Sigmoid colon (tissue), 6 donors: ENCODE measurements at regions not wholly inside any gene's neighbourhood (a gene's known extent, or its start where the extent isn't known, plus 50 kb on each side); places are given as distances from the start of the nearest gene placed in this dataset.
"Not testable (repeated sequence)": the region's sequence is repeated elsewhere in the genome, so short reads cannot be mapped to it uniquely, and the experiment has no call there.

Experiments used
- DNase-seq: peaks from one replicate; pipeline ENCODE4 v3.0.0-alpha.2; 2019
- H3K27ac ChIP-seq, 4 donors: fragments of 200-600 bp; sonication (generic); one replicate each; pipeline ENCODE4 v1.5.1; 2016 to 2019; ENCODE audit warnings: mild to moderate bottlenecking in 1 of 4
- H3K27me3 ChIP-seq, 3 donors: fragments of 200-600 bp; sonication (generic); one replicate each; pipeline ENCODE4 v1.5.1; 2019; ENCODE audit warnings: mild to moderate bottlenecking in 1 of 3
- H3K36me3 ChIP-seq, 4 donors: fragments of 200-600 bp; sonication (generic); one replicate each; pipeline ENCODE4 v1.5.1; 2016 to 2019
- H3K4me1 ChIP-seq, 4 donors: fragments of 200-600 bp; sonication (generic); one replicate each; pipeline ENCODE4 v1.5.1; 2017 to 2019
- H3K4me3 ChIP-seq, 4 donors: fragments of 200-600 bp; sonication (generic); one replicate each; pipeline ENCODE4 v1.5.1; 2017 to 2019; ENCODE audit warnings: mild to moderate bottlenecking in 2 of 4, moderate library complexity in 1 of 4
- H3K9me3 ChIP-seq, 4 donors: fragments of 200-600 bp in 3 of 4; sonication (generic) in 3 of 4; one replicate each; pipeline versions ENCODE4 v1.5.1 to v1.6.1; 2013 to 2019
- CTCF ChIP-seq, 4 experiments: fragments of 450-650 bp in 3 of 4; fragments of 200-600 bp in 1 of 4; IDR thresholded peaks; one replicate each; pipeline ENCODE4 v1.5.1; 2016 to 2019; ENCODE audit warnings: antibody characterized with exemption in 4 of 4, mild to moderate bottlenecking in 3 of 4, moderate library complexity in 2 of 4
- EP300 ChIP-seq, 4 donors: sonication (generic); formaldehyde crosslinking; IDR thresholded peaks; one replicate each; pipeline ENCODE4 v1.6.1; 2017; ENCODE audit warnings: antibody characterized with exemption in 4 of 4
- POLR2A ChIP-seq, 2 donors: fragments of 450-650 bp; IDR thresholded peaks; one replicate each; pipeline ENCODE4 v1.6.1; 2016; ENCODE audit warnings: antibody characterized with exemption in 2 of 2, mild to moderate bottlenecking in 2 of 2, moderate library complexity in 2 of 2
- POLR2AphosphoS5 ChIP-seq, 4 donors: sonication (generic); formaldehyde crosslinking; IDR thresholded peaks; one replicate each; pipeline ENCODE4 v1.6.1; 2017; ENCODE audit warnings: antibody characterized with exemption in 4 of 4
- WGBS, 2 donors: extraction: QIAGEN DNeasy Blood & Tissue Kit; methylation state at CpG; one replicate each; pipeline ENCODE4 v1.1.7; 2013; 5-methylcytosine and 5-hydroxymethylcytosine counted together
- intact Hi-C: fragments of 100-400 bp; cut with DNase I; formaldehyde crosslinking; loops from one replicate; pipeline ENCODE4 v1.15.1; 2023
- donor health status: healthy with polysubstance abuse.
- donor health status: healthy.

- Histone ChIP-seq H3K9me3 (no peaks in the 10 kb centered on the region), H3K4me3 (no peak overlapping the region), H3K27ac (no peak overlapping the region), H3K4me1 (no peaks in the 10 kb centered on the region), H3K27me3 (no peaks in the 10 kb centered on the region), H3K36me3 (no peaks in the 10 kb centered on the region)
- 76 to 87% methylated on average over 2 of the region's 2 CpGs for WGBS, 2 donors
- DNase-seq = no peak
- TF ChIP-seq EP300 (IDR thresholded peaks at IDR 0.05) (no peak), POLR2AphosphoS5 (IDR thresholded peaks at IDR 0.05) (no peak), POLR2A (IDR thresholded peaks at IDR 0.05) (no peak), CTCF (IDR thresholded peaks at IDR 0.05) (no peak)
- intact Hi-C loops = no loop called here
These were observed 83.7 kb upstream of the PARP8 start for GRCh38 chr5:50582699-50583098.

GRCh38 chr5:50583621-50584020 is 82.8 kb upstream of the PARP8 start:
- no peaks in the 10 kb centered on the region for H3K4me1 ChIP-seq
- H3K36me3 ChIP-seq = no peaks in the 10 kb centered on the region
- intact Hi-C loops = no loop called here
- H3K27me3 ChIP-seq = no peaks in the 10 kb centered on the region
- no peak overlapping the region for H3K4me3 ChIP-seq
- H3K9me3 ChIP-seq = no peaks in the 10 kb centered on the region
- DNase-seq = no peak
- TF ChIP-seq POLR2A (IDR thresholded peaks at IDR 0.05) = no peak
- no peak for TF ChIP-seq POLR2AphosphoS5 (IDR thresholded peaks at IDR 0.05)
- TF ChIP-seq EP300 (IDR thresholded peaks at IDR 0.05) = no peak
- no peak for TF ChIP-seq CTCF (IDR thresholded peaks at IDR 0.05)
- no peak overlapping the region for H3K27ac ChIP-seq
- whole genome bisulfite sequencing, 2 donors = 96% methylated on average over 3 of the region's 3 CpGs

GRCh38 chr5:50588471-50588870 is 78.0 kb upstream of the PARP8 start:
- H3K9me3 ChIP-seq, H3K27ac ChIP-seq, H3K36me3 ChIP-seq, H3K4me3 ChIP-seq, H3K27me3 ChIP-seq, DNase-seq, H3K4me1 ChIP-seq, intact Hi-C loops: not testable (repeated sequence)
- 64 to 81% methylated on average over 6 of the region's 6 CpGs for WGBS, 2 donors

- H3K4me1 ChIP-seq, H3K4me3 ChIP-seq, intact Hi-C loops, H3K36me3 ChIP-seq, H3K9me3 ChIP-seq, H3K27me3 ChIP-seq, H3K27ac ChIP-seq, DNase-seq: not testable (repeated sequence)
- WGBS, 2 donors = 62 to 63% methylated on average over 5 of the region's 5 CpGs
These were observed 75.8 kb upstream of the PARP8 start for GRCh38 chr5:50590444-50591189.

GRCh38 chr5:50591338-50591737 is 75.1 kb upstream of the PARP8 start:
- 72 to 89% methylated on average over 1 of the region's 1 CpG for WGBS, 2 donors
- H3K4me1 ChIP-seq, H3K36me3 ChIP-seq, H3K4me3 ChIP-seq, DNase-seq, H3K27me3 ChIP-seq, intact Hi-C loops, H3K27ac ChIP-seq, H3K9me3 ChIP-seq: not testable (repeated sequence)

GRCh38 chr5:50593681-50594080 is 72.8 kb upstream of the PARP8 start:
- Histone ChIP-seq H3K4me3 (no peak overlapping the region), H3K4me1 (no peaks in the 10 kb centered on the region), H3K27ac (no peak overlapping the region), H3K36me3 (no peaks in the 10 kb centered on the region), H3K27me3 (no peaks in the 10 kb centered on the region), H3K9me3 (no peaks in the 10 kb centered on the region)
- no peak for DNase-seq
- TF ChIP-seq POLR2A (IDR thresholded peaks at IDR 0.05) = no peak
- TF ChIP-seq POLR2AphosphoS5 (IDR thresholded peaks at IDR 0.05) = no peak
- no peak for TF ChIP-seq EP300 (IDR thresholded peaks at IDR 0.05)
- no peak for TF ChIP-seq CTCF (IDR thresholded peaks at IDR 0.05)
- WGBS, 2 donors = 23 to 37% methylated on average over 1 of the region's 1 CpG
- intact Hi-C loops = no loop called here
